Liver (tissue), 3 donors: ENCODE measurements at regions not wholly inside any gene's neighbourhood (a gene's known extent, or its start where the extent isn't known, plus 50 kb on each side); places are given as distances from the start of the nearest gene placed in this dataset.

Experiments used
- ATF3 ChIP-seq: IDR thresholded peaks from 2 replicates; pipeline ENCODE4 v1.6.1; 2016; ENCODE audit warnings: antibody characterized with exemption
- CTCF ChIP-seq: fragments of 150-350 bp; IDR thresholded peaks from 2 replicates; pipeline ENCODE4 v1.5.1; 2017; ENCODE audit warnings: improper control_type of control experiment, low read depth, low read length; ENCODE audit not compliant: missing input control
- JUND ChIP-seq, 2 donors: IDR thresholded peaks; 2 replicates each; pipeline ENCODE4 v1.6.1; 2016; ENCODE audit warnings: antibody characterized with exemption in 2 of 2
- MAX ChIP-seq: IDR thresholded peaks from 2 replicates; pipeline ENCODE4 v1.6.1; 2016; ENCODE audit warnings: antibody characterized with exemption
- RAD21 ChIP-seq, 2 donors: IDR thresholded peaks; 2 replicates each; pipeline ENCODE4 v1.6.1; 2016; ENCODE audit warnings: antibody characterized with exemption in 2 of 2, mild to moderate bottlenecking in 2 of 2
- REST ChIP-seq: IDR thresholded peaks from 2 replicates; pipeline ENCODE4 v1.6.1; 2016; ENCODE audit warnings: antibody characterized with exemption, mild to moderate bottlenecking
- SP1 ChIP-seq: IDR thresholded peaks from 2 replicates; pipeline ENCODE4 v1.6.1; 2018; ENCODE audit warnings: antibody characterized with exemption, mild to moderate bottlenecking
- TAF1 ChIP-seq: conservative IDR thresholded peaks from 2 replicates; pipeline ENCODE4 v1.6.1; 2016; ENCODE audit warnings: antibody characterized with exemption, mild to moderate bottlenecking
- YY1 ChIP-seq: IDR thresholded peaks from 2 replicates; pipeline ENCODE4 v1.6.1; 2016; ENCODE audit warnings: antibody characterized with exemption, mild to moderate bottlenecking
- ZBTB33 ChIP-seq: IDR thresholded peaks from 2 replicates; pipeline ENCODE4 v1.6.1; 2016; ENCODE audit warnings: antibody characterized with exemption
- donor health status: healthy.
- donor health status: healthy.

- TF ChIP-seq CTCF (no peak), JUND (IDR thresholded peaks at IDR 0.05) (no peak), YY1 (no peak), SP1 (no peak), ATF3 (no peak), REST (no peak), MAX (no peak), RAD21 (IDR thresholded peaks at IDR 0.05) (no peak), ZBTB33 (no peak), TAF1 (no peak)
Measured at GRCh38 chr4:43112139-43112538, 219.6 kb downstream of the GRXCR1 start.
